HG03439 (cell line): ENCODE measurements at regions not wholly inside any gene's neighbourhood (a gene's known extent, or its start where the extent isn't known, plus 50 kb on each side); places are given as distances from the start of the nearest gene placed in this dataset.

Experiments used
- ATAC-seq: cut with Tn5 transposase; IDR thresholded peaks from one replicate; pipeline ENCODE4 v1.9.1; 2021; ENCODE audit warnings: mild to moderate bottlenecking, moderate library complexity; ENCODE audit not compliant: unreplicated experiment

- no peak for ATAC-seq
Measured at GRCh38 chr9:116090030-116090770, 63.4 kb upstream of the PAPPA start.

- no peak for ATAC-seq
Measured at GRCh38 chr9:116094846-116095245, 58.7 kb upstream of the PAPPA start.

GRCh38 chr9:116095403-116095802 is 58.2 kb upstream of the PAPPA start:
- ATAC-seq: no peak

GRCh38 chr9:116096046-116096445 is 57.5 kb upstream of the PAPPA start:
- no peak for ATAC-seq

GRCh38 chr9:116096853-116097252 is 56.7 kb upstream of the PAPPA start:
- ATAC-seq: no peak

- ATAC-seq: no peak
Measured at GRCh38 chr9:116098476-116098875, 55.1 kb upstream of the PAPPA start.

- no peak for ATAC-seq
Measured at GRCh38 chr9:116099821-116100220, 53.8 kb upstream of the PAPPA start.

GRCh38 chr9:116100711-116101121 is 52.9 kb upstream of the PAPPA start:
- no peak for ATAC-seq

GRCh38 chr9:116101516-116101915 is 52.1 kb upstream of the PAPPA start:
- ATAC-seq: no peak

- ATAC-seq: no peak
Measured at GRCh38 chr9:116102596-116102995, 51.0 kb upstream of the PAPPA start.
